ENCODE measurements at regions not wholly inside any gene's neighbourhood (a gene's known extent, or its start where the extent isn't known, plus 50 kb on each side); places are given as distances from the start of the nearest gene placed in this dataset.

GRCh38 chr3:95506174-95506573 is 1308.2 kb upstream of the EPHA6 start:
- 7 to 33% (median 19%) methylated on average over 1 of the region's 1 CpG for WGBS, 4 donors
- Histone ChIP-seq H3K36me3 (replicated peaks in 1 of 2) (no peaks in the 10 kb centered on the region), H3K9me3 (replicated peaks in 1 of 3) (no peaks in the 10 kb centered on the region), H3K4me1 (replicated peaks in 1 of 2) (no peaks in the 10 kb centered on the region), H3K4me3 (no peak overlapping the region), H3K27me3 (no peaks in the 10 kb centered on the region), H3K27ac (no peak overlapping the region)
- TF ChIP-seq CTCF (IDR thresholded peaks at IDR 0.05) (no peak), POLR2A (IDR thresholded peaks at IDR 0.05) (no peak)
- DNase-seq = no peak
- intact Hi-C loops (cut with DNase I) = no loop called here

DNA sequence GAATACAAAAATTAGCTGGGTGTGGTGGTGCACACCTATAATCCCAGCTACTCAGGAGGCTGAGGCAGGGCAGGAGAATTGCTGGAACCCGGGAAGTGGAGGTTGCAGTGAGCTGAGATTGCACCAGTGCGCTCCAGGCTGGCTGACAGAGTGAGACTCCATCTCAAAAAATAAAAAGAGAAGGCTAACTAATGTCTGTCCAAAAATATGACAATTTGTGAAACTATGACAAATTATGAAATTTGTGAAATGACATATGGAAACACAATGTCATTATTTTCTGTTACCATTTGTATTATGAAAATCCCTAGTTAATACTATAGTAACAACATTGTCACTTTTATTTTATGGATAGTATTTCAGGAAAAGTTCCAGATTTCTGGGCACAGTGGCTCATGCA is 1306.3 kb upstream of the EPHA6 start:
- Histone ChIP-seq H3K27me3 (no peaks in the 10 kb centered on the region), H3K27ac (no peak overlapping the region), H3K4me1 (replicated peaks in 1 of 2) (no peaks in the 10 kb centered on the region), H3K9me3 (replicated peaks in 1 of 3) (no peaks in the 10 kb centered on the region), H3K4me3 (no peak overlapping the region), H3K36me3 (replicated peaks in 1 of 2) (no peaks in the 10 kb centered on the region)
- TF ChIP-seq POLR2A (IDR thresholded peaks at IDR 0.05) (no peak), CTCF (IDR thresholded peaks at IDR 0.05) (no peak)
- DNase-seq = no peak
- WGBS, 4 donors = 86 to 94% (median 88%) methylated on average over 2 of the region's 2 CpGs
- intact Hi-C loops (cut with DNase I) = no loop called here

GRCh38 chr3:95511828-95512227 is 1302.6 kb upstream of the EPHA6 start:
- no peak for DNase-seq
- H3K4me1 ChIP-seq (replicated peaks in 1 of 2) = no peaks in the 10 kb centered on the region
- H3K4me3 ChIP-seq = no peak overlapping the region
- H3K27me3 ChIP-seq = no peaks in the 10 kb centered on the region
- no peak overlapping the region for H3K27ac ChIP-seq
- 73 to 95% (median 93%) methylated on average over 1 of the region's 1 CpG for WGBS, 4 donors
- H3K9me3 ChIP-seq (replicated peaks in 1 of 3) = no peaks in the 10 kb centered on the region
- no peaks in the 10 kb centered on the region for H3K36me3 ChIP-seq (replicated peaks in 1 of 2)
- TF ChIP-seq CTCF (IDR thresholded peaks at IDR 0.05) = no peak
- TF ChIP-seq POLR2A (IDR thresholded peaks at IDR 0.05) = no peak
- intact Hi-C loops (cut with DNase I) = no loop called here

DNA sequence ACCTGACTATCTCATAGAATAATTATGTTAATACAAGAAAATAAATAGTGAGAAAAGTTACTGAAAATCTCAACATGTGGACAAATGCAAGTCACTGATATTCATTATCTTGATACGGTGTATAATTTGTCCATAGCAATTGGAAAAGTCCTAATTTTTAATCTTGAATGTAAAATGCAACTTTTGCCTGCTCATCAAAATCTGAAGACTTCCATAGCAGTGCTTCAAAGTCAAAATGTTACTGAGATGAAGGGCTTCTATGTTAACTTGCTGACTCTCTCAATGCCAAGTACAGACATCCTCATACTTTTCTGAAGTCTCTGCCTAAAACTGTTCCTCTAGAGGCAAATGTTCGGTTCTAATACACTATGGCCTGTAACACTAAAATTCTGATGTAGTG is 1300.1 kb upstream of the EPHA6 start:
- H3K9me3 ChIP-seq (replicated peaks in 1 of 3) = no peaks in the 10 kb centered on the region
- intact Hi-C loops (cut with DNase I) = no loop called here
- TF ChIP-seq CTCF (IDR thresholded peaks at IDR 0.05) (no peak), POLR2A (IDR thresholded peaks at IDR 0.05) (no peak)
- no peaks in the 10 kb centered on the region for H3K27me3 ChIP-seq
- no peak overlapping the region for H3K27ac ChIP-seq
- H3K4me3 ChIP-seq = no peak overlapping the region
- no peaks in the 10 kb centered on the region for H3K4me1 ChIP-seq (replicated peaks in 1 of 2)
- no peaks in the 10 kb centered on the region for H3K36me3 ChIP-seq (replicated peaks in 1 of 2)
- 79 to 86% (median 81%) methylated on average over 2 of the region's 2 CpGs for WGBS, 4 donors
- no peak for DNase-seq
